IPS DF 4.7 (cell line): ENCODE measurements at regions not wholly inside any gene's neighbourhood (a gene's known extent, or its start where the extent isn't known, plus 50 kb on each side); places are given as distances from the start of the nearest gene placed in this dataset.
"Not testable (repeated sequence)": the region's sequence is repeated elsewhere in the genome, so short reads cannot be mapped to it uniquely, and the experiment has no call there.

ENCODE experiments used
- DNase-seq: peaks from one replicate; pipeline ENCODE4 v3.0.0-alpha.2; 2013; ENCODE audit warnings: low spot score; ENCODE audit errors: extremely low read depth

GRCh38 chr5:144055391-144055790 is 115.1 kb downstream of the YIPF5 start:
- not testable (repeated sequence) for DNase-seq

- not testable (repeated sequence) for DNase-seq
Measured at GRCh38 chr5:144060091-144060490, 110.4 kb downstream of the YIPF5 start.

GRCh38 chr5:144060598-144060997 is 109.9 kb downstream of the YIPF5 start:
- no peak for DNase-seq

GRCh38 chr5:144065786-144066185 is 104.7 kb downstream of the YIPF5 start:
- DNase-seq = no peak

DNA sequence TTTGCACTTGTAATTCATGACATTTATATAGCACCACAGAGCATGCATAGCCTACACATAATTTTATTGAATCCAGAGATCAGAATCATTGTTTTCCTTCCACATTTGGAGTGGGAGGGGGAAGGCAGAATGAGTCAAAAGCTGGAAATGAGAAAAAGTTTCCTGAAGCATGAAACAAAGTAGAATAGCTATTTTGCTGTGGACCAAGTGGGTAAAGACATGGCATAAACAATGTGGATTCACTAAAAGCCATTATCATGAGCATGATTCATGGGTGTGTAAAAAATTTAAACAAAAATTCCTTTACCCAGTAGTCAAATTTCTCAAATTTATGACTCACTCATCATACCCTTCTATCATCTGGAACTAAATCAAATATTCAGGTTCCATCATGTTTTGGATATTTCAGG is 97.9 kb downstream of the YIPF5 start:
- DNase-seq = no peak

DNA sequence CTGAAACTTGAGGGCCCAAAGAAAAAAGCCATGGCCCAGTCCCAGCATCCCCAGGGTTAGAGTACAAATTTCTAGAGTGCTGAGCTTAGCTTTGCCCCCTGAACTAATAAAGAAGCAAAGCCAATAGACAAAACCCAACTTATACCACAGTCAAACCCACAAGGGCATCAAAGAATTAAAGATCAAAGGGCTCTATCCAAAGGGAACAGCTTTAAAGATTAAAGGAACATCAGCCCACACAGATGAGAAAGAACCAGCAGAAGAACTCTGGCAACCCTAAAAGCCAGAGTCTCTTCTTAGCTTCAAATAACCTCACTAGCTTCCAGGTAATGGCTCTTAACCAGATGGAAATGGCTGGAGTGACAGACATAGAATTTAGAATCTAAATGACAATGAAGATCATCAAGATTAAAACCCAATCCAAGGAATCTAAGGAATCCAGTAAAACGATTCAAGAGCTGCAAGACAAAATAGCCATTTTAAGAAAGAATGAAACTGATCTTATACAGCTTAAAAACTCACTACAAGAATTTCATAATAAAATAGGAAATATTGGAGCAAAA is 93.9 kb downstream of the YIPF5 start:
- DNase-seq = no peak

DNA sequence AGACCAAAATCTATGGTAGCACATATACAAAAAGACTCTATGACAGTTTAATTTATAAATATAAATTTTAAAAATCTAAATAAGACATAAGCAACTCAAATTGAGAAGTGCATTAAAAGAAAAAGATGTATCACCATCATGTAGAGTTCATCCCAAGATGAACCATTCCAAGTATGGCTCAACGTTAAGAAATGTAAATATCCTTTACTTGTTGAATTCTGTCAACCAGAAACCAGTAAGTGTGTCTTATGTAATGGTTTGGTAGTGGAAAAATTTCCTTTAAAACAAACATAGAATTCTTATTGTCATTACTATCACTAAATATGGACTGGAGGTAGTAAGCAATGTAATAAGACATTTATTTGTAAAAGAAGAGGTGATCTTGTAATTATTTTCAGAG is 87.3 kb downstream of the YIPF5 start:
- DNase-seq = no peak

DNA sequence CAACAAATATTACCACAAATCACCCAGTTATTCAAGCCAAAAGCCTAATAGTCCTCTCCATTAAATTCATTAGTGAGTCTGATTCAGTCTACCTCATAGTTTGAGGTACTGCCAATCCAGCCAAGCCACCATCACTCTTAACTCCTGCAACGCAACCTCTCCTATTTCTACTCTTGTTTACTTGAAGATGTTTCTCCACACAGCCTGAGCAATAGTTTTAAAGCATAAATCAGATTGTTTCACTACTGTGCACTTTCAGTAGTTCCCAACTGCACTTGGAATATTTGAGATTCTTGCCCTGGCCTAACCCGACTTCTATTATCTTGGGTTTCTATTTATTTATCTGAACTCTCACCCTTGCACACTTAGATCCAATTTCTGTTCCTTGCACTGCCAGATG is 85.5 kb downstream of the YIPF5 start:
- no peak for DNase-seq

DNA sequence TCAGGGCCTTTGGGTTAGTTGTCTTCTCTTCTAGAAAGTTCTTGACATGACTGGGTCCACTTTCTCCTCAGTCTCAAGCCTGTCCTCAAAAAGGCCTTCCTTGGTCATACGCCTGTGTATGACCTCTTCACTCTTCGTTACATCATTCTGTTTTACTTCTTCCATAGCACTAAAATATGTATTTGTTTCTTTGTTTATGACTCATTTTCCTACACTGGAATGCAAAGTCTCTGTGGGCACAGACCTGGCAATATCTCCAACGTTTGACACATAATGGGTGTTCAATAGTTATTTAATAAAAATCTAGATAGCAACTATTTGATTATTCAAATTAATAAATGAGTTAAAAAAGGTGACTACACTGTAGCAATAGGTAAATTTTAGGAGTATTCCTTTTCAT is 85.1 kb downstream of the YIPF5 start:
- DNase-seq = no peak

DNA sequence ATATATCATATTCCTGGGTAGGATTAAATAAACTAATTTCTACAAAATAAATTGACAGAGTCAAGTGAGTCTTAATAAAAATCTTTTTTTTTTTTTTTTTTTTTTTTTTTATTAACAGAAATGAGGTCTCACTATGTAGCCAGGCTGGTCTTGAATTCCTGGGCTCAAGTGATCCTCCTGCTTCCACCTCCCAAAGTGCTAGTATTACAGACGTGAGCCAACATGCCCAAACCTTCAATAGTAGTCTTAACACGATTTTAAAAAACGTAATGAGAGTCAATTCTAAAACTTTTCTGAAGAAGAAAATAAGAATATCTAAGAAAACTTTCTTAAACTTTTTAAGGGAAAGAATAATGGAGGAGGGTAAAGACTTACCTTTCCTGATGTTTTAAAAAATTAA is 84.2 kb downstream of the YIPF5 start:
- DNase-seq = no peak

- no peak for DNase-seq
Measured at GRCh38 chr5:144087576-144087975, 82.9 kb downstream of the YIPF5 start.

DNA sequence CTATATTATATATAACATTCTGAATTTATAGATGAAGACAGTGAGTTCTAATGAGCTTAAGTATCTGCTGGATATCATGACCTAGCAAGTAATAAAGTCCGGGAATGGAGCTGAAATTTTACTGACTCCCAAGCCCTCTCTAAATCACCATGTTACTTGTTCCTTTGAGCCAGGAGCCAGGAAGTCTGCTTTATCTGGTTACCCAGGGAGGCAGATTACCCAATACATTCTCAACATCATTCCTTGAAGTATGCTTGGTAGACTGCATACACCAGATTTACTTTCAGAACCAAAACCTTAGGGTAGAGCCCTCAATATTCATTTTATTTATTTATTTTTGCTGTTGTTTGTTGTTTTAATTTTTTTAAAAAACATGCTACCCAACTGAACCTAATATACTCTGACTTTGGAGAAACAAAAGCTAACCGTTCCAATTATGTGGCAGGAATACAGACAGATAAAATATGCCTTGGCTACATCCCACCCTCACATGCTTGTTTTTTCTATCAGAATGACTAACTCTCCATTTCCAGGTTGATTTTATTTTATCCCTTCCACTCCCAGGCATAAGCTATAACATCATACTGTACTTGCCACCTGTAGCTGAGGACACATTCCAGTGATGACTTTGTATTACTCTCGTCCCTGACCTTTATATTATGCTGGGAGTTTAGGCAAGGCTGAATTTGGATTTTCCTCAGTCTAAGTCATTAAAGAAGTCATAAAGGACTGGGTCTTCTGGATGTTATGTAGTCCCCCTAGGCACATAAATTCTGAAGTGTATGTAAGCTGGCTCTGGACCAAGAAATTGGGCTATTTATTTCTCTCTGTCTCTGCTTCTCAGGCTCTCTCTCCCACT is 82.0 kb downstream of the YIPF5 start:
- DNase-seq = no peak

GRCh38 chr5:144089401-144090021 is 80.9 kb downstream of the YIPF5 start:
- DNase-seq = no peak

DNA sequence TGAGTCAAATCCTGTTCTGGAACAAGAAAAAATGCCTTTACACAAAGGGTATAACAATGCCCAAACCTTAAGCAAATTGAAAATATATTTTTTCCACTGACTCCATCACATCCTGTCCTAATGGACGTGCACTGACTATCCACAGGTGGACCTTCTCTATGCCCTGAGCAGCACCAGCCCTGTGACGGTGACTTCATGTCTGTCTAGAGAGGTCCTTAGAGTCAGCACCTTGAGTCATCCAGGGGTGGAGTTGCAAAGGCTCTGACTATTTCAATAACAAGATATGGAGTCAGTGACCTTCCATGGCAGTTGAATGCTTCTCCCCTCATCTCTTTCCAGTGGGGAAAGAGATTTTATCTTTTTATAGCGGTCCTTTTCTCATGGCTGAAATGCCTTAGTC is 78.0 kb downstream of the YIPF5 start:
- DNase-seq = no peak

GRCh38 chr5:144093400-144093799 is 77.1 kb downstream of the YIPF5 start:
- DNase-seq = no peak

DNA sequence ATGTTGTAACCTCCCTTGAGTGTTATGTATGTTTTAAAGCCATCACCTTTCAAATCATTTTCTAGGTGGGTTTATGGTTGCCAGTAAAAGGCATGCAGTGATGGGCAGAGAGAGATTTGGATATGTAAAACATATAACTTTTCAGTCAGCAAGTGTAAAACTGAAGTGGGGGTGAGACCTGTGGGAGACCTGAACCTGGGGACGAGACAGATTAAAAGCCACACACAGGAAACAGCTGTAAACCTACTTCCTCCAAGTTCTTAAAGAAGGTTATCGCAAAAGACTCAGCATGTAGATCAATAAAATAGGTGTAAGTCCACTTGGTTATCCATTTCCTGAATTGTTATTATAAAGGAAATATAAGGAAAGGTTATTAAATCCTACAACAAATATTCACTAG is 76.6 kb downstream of the YIPF5 start:
- DNase-seq = no peak

- DNase-seq = no peak
Measured at GRCh38 chr5:144100702-144101101, 69.8 kb downstream of the YIPF5 start.

DNA sequence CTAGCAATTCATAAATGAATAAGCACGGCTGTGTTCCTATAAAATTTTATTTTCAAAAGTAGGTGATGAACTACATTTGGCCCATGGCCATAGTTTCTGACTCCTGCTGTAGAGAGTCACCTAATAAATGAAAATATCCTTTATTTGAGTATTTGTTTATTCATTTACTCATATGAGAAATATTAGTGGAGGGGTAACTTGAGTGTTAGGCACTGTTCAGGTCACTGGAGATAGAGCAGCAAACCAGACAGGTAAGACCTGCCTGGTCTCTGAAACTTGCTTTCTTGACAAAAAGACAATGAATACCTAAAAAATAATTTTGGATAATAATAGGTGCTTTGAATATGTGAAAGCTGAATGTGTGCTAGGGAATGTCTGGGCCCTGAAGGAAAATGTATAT is 68.8 kb downstream of the YIPF5 start:
- DNase-seq = no peak

GRCh38 chr5:144102361-144102760 is 68.1 kb downstream of the YIPF5 start:
- DNase-seq = no peak

- no peak for DNase-seq
Measured at GRCh38 chr5:144102979-144103378, 67.5 kb downstream of the YIPF5 start.

GRCh38 chr5:144103611-144104485 is 66.6 kb downstream of the YIPF5 start:
- no peak for DNase-seq

DNA sequence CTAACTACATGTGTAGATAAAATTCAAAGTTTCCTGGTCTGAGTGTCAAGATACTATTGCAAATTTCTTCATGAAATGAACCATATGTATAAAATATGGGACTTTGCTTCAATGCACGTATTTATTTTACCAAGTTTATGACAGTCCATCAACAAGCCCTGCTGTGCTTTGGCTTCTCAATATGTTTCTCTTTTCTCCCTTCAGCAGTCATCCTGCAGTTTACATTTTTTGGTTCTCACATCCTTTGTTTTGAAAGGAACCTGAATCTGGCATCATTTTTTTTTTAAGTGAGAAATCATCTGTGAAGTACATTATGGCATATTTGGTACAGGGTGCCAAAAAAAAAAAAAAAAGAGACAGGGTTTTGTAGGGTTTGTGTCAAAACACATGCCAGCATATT is 65.1 kb downstream of the YIPF5 start:
- no peak for DNase-seq
